GM19324 (cell line): ENCODE measurements at regions not wholly inside any gene's neighbourhood (a gene's known extent, or its start where the extent isn't known, plus 50 kb on each side); places are given as distances from the start of the nearest gene placed in this dataset.
"Not testable (repeated sequence)": the region's sequence is repeated elsewhere in the genome, so short reads cannot be mapped to it uniquely, and the experiment has no call there.

Source experiments
- ATAC-seq: cut with Tn5 transposase; IDR thresholded peaks from one replicate; pipeline ENCODE4 v1.9.1; 2021; ENCODE audit warnings: mild to moderate bottlenecking, moderate library complexity; ENCODE audit not compliant: unreplicated experiment, low FRiP score

DNA sequence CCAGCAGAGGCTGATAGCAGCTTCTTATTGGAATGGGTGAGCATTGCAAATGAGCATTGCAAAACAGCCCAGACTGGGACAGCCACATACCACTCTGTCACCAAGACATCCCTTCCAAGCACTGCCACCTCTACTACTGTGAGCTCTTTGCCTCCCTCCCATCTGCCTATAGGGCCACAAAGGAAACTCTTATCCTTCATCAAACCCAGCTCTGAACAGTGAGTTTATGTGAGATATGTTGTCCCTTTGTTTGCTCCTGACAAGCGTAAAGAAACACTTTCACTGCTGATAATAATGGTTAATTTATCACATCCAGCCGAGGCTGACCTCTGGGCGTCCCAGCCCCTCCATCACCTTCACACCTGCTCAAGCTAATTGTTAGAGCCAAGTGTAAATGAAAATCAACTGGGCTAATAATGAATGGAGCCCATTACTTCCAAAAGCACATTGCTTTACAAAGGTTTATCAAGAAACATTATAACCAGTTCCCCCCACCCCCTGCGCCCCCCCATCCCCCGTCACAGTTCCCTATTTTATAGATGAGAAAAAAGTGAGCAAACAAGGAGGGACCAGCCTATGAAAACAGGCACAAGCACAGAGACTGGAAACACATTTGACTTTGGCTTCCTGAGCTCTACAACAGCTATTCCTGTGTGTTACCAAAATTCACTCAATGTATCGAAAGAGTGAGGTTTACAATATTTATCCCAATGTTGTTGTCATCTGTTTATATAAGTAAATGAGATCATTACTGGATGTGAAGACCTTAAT is 146.3 kb downstream of the ANXA2 start:
- ATAC-seq, result no peak

DNA sequence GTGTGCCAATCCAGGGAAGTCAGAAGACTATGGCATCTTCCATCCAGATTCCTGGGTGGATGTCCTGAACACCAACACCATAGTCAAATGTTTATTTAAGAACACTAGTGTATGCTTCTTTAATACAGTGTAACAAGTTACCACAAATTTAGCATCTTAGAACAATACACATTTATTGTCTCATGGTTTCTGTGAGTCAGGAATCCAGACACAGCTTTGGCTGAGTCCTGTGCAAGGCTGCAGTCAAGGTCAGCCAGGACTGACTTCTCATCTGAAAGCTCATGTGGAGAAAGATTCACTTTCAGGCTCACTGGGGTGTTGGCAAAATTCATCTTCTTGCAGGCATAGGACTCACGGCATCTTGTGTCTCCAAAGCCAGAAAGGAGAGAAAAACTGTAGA is 143.4 kb downstream of the ANXA2 start:
- no peak for ATAC-seq

DNA sequence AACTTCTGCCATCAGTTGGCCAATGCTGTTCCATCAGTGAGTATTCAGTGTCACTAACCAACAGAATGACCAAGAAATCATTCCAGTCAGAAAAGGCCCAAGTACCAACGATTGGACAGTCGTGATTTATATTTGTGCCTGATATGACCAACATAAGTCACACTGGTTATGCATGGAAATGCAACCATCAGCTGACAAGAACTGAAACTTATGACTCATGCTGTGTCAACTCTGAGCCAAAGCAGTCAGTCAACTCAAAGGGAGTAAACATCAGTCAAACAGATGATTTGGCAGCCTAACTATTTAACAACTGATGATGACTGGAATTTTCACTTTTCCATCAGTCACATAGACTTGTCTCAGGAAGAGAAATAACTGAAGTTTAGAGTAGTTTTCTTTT is 142.4 kb downstream of the ANXA2 start:
- ATAC-seq, result peak; percentile 69

DNA sequence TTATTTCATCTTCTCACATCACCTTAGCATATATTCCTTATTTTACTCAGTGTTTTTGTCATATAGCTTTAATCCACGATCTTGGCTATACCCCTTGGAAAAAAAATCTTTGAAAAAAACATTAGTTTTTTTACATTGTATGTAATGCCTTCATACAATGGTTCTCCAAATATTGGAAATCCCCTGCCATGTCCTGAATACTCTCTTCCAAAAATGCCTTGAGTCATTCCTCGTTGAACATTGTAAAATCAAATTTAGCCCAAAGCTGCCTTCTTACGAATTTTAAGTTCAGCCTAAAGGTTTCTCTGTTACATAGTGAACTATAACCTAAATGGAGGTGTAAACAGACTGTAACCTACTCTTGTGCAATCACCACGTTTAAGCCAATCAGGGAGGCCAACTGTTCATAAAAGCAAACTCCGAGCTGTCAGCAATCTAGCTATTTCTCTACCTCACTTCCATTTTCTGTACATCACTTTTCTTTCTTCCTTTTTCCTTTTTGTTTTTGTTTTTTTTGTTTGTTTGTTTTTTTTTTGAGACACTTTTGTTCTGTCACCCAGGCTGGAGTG is 140.1 kb downstream of the ANXA2 start:
- no peak for ATAC-seq

DNA sequence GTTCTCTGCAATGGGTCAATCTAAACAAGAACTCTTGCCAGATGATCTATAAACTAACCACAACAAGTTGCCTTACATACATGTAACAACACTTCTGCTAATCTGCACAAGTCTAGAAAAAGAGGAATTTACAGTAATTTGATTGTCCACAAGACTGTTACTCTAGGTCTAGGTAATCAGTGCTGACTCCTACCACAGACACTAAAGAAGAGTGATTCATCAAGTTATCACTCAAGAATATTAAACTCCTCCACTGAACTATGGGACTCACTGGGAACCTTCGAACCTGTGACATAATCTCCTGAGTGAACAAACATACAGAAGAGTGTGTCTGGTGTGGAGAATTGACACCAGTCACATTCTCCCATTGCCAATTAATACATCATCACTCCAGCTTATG is 138.3 kb downstream of the ANXA2 start:
- ATAC-seq, result no peak

DNA sequence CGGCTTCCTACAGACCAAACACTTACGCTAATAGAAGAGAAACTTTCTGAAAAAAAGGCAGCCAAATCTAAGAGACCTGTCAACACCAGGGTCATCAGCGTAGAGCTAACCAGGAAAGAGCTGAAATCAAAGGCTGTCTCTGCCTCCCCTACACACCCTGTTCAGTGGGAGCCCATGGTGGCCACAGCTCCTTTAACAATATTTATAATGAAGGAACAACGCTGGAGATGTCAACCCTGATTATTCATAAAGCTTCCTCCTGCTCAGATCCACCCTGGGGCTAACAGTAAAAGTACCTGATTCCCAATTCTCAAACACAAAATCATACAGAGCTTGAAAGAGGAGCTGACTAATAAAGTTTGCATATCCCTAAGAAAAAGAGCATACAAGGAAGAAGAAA is 133.7 kb downstream of the ANXA2 start:
- no peak for ATAC-seq

DNA sequence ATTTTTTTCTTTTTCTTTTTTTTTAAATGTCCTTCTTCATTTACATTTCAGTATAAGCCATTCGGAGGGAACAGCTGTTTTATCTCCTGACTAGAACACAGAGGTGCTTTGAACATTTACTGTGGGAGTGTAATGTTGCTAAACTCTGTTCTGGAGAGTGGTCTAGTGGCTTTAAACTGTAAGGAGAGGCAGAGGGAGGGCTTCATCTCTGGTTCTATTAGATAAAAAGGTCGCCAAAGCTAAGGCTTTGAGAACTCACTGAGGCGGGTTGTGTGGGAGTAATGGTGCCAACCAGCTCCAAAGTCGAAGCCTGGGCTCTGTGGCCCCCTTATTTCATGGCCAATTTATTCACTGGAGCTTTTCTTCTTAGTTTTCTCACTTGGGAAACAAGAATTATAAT is 133.2 kb downstream of the ANXA2 start:
- ATAC-seq, result no peak

DNA sequence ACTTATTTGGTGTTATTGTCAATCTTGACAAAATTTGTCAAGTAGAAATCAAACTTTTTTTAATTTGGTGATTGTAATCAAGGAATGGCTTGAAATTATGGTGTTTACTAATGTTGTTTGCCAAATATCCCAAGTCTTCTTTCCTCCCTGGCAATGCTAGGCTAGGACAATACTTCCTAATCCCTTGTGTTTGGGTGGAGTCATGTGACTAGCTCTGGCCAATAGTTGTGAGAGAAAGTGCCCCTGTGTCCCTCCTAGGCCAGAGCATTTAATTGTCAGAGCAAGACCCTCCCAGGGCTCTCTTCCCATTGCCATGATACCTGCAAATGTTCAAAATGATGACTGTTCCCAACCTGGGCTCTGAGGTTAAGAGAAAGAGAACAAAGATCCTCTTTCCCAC is 132.7 kb downstream of the ANXA2 start:
- ATAC-seq, result no peak

GRCh38 chr15:60272623-60273022 is 125.2 kb downstream of the ANXA2 start:
- no peak for ATAC-seq

DNA sequence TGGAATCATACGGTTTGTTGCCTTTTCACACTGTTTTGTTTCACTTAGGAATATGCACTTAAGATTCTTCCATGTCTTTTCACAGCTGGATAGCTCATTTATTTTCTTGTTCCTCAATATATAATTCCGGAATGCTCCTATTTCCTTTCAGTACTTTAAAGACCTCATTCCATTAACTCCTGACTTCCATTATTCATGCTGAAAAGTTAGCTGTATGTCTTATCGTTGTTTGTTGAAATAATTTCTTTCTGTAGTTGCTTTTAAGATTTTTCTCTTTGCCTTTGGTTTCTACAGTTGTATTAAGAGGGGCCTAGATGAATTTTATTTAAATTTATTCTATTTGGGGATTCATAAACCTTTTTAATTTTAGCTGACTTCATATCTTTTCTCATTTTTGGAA is 122.2 kb downstream of the ANXA2 start:
- ATAC-seq, result no peak

DNA sequence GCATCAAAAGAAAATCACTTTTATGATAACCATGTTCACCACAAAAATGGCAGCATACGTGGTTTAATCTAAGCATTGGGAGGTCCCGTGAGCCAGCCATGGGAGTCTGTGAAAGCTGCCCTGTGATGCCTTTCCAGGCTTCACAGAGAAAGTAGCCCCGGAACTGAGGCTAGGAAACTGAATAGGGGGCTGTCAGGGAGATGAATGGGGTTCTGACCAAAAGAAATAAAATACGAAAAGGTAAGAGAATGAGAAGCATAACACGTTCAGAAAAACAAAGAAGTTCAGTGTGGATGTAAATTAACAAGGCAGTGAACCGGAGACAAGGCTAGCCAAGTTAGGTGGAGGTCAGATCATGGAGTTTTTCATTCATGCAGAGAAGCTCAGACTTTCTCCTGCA is 118.9 kb downstream of the ANXA2 start:
- ATAC-seq, result no peak

DNA sequence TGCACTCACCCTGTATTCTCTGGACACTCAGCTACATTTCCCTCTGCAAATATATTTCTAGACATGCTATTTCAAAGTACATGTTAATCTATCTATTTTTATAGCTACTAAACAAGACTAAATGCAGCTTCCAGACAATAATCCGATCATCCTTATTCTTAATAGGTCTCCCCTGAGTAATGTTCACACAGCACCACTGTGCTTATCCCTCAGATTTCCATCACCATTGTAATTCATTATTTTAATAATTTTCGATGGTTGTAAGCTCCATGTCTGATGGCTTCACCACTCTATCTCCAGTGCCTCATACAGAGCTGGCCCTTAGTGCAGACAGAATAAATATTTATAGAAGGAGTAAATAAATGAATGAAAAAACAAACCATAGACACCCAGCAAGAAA is 117.5 kb downstream of the ANXA2 start:
- ATAC-seq, result no peak

DNA sequence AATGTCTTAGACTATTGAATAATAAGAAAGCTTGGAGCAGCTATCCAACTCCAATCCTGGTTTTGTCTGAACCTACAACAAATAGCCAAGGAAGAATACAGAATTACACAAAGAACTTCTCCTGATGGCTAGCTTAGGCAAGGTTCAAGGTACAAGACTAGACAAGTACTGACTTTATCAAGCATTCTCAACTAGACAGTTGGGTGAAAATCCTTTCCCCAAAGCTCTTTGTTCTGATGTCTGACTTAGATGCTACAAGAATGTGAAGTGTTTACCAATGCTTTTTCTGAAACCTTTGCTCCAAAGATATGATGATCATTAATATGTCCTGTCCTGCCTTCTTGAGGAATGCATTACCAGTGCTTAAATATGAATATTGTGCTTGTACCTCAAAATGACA is 113.8 kb downstream of the ANXA2 start:
- no peak for ATAC-seq

GRCh38 chr15:60295901-60296300 is 101.9 kb downstream of the ANXA2 start:
- not testable (repeated sequence) for ATAC-seq

- no peak for ATAC-seq
These were observed 100.7 kb downstream of the ANXA2 start for GRCh38 chr15:60297047-60297446.
